K562 (cell line): ENCODE measurements at regions not wholly inside any gene's neighbourhood (a gene's known extent, or its start where the extent isn't known, plus 50 kb on each side); places are given as distances from the start of the nearest gene placed in this dataset.

ENCODE experiments used
- ATAC-seq: fragments of 200-7000 bp; cut with Tn5 transposase; 3 replicates; pipeline ENCODE4 v1.9.1; 2020; ENCODE audit warnings: moderate library complexity
- BruUV-seq: library from RNA; stranded (reverse); fragments of 400-500 nt; replicated peaks from 2 replicates; lab custom pipeline; 2021; lab: Mats Ljungman, UMichigan
- CTCF ChIA-PET: fragments of 300-600 bp; formaldehyde crosslinking; extraction: SDS; loops from one replicate; lab custom pipeline; 2021; ENCODE audit warnings: low intra/inter-chr PET ratio; lab: Yijun Ruan, JAX
- POLR2A ChIA-PET: fragments of 300-600, 350-650 bp; sonication (Branson Sonifier 250); formaldehyde crosslinking; extraction: SDS; loops from one replicate; lab custom pipeline; 2021; ENCODE audit warnings: antibody characterized with exemption, inconsistent platforms; lab: Yijun Ruan, JAX
- DNase-seq, 4 experiments: peaks; one replicate each; pipeline versions ENCODE4 v3.0.0 to v3.0.0-alpha.2; 2011 to 2018; ENCODE audit warnings: low spot score in 3 of 4, mixed read lengths in 3 of 4; ENCODE audit errors: extremely low read depth in 1 of 4
- FAIRE-seq: peaks from 2 replicates; lab custom pipeline; 2011; peaks lifted over from hg19 to GRCh38; lab: Jason Lieb, UNC
- H2AFZ ChIP-seq: 2 replicates; pipeline ENCODE4 v1.6.0; 2011; ENCODE audit warnings: low read depth, low read length, control low read depth, inconsistent platforms
- H3K27ac ChIP-seq: fragments of 200-600 bp; 3 replicates; pipeline ENCODE4 v1.8.0; 2011; ENCODE audit warnings: low read depth, mild to moderate bottlenecking, control low read depth, inconsistent platforms, low read length, moderate library complexity, mixed read lengths; ENCODE audit errors: extremely low read depth
- H3K27me3 ChIP-seq, 2 experiments: fragments of 300-600 bp in 1 of 2; 2 replicates in 1 of 2; 3 replicates in 1 of 2; pipeline versions ENCODE4 v1.6.0 to v1.8.0; 2011; ENCODE audit warnings: inconsistent platforms in 2 of 2, low read length in 2 of 2, mild to moderate bottlenecking in 1 of 2, mixed read lengths in 1 of 2, moderate library complexity in 1 of 2; ENCODE audit not compliant: control insufficient read depth in 2 of 2, insufficient read depth in 2 of 2
- H3K36me3 ChIP-seq: fragments of 300-600 bp; 3 replicates; pipeline ENCODE4 v1.8.0; 2011; ENCODE audit warnings: mild to moderate bottlenecking, low read length, inconsistent platforms; ENCODE audit not compliant: control insufficient read depth, insufficient read depth
- H3K4me1 ChIP-seq, 2 experiments: fragments of 200-600 bp in 1 of 2; replicated peaks in 1 of 2; 2 replicates in 1 of 2; 3 replicates in 1 of 2; pipeline versions ENCODE4 v1.5.1 to v1.8.0; 2011; ENCODE audit warnings: inconsistent platforms in 2 of 2, low read length in 2 of 2, mild to moderate bottlenecking in 1 of 2, mixed read lengths in 1 of 2, moderate library complexity in 1 of 2; ENCODE audit not compliant: control insufficient read depth in 2 of 2, insufficient read depth in 2 of 2
- H3K4me2 ChIP-seq: 2 replicates; pipeline ENCODE4 v1.6.1; 2011; ENCODE audit warnings: low read length, control low read depth, inconsistent platforms, mixed read lengths; ENCODE audit not compliant: insufficient read depth
- H3K4me3 ChIP-seq: fragments of 200-600 bp; sonication (generic), shearing (Covaris generic); 2 replicates; pipeline ENCODE4 v1.5.1; 2016; ENCODE audit warnings: control low read depth, inconsistent platforms
- H3K79me2 ChIP-seq: fragments of 200-600 bp; 3 replicates; pipeline ENCODE4 v1.8.0; 2011; ENCODE audit warnings: low read length, inconsistent platforms; ENCODE audit not compliant: control insufficient read depth, insufficient read depth
- H3K9ac ChIP-seq, 2 experiments: 2 replicates each; pipeline versions ENCODE4 v1.6.0 to v1.6.1; 2011; ENCODE audit warnings: low read depth in 2 of 2, low read length in 2 of 2, control low read depth in 1 of 2, inconsistent platforms in 1 of 2, mild to moderate bottlenecking in 1 of 2, mixed read lengths in 1 of 2; ENCODE audit not compliant: insufficient read depth in 1 of 2
- H3K9me1 ChIP-seq: one replicate; pipeline ENCODE4 v1.6.0; 2011; ENCODE audit warnings: inconsistent platforms, mild to moderate bottlenecking, low read length, moderate library complexity; ENCODE audit not compliant: control insufficient read depth, insufficient read depth
- H3K9me3 ChIP-seq: replicated peaks from 2 replicates; pipeline ENCODE4 v1.5.1; 2011; ENCODE audit warnings: low read depth, low read length, inconsistent platforms; ENCODE audit not compliant: control insufficient read depth, insufficient read depth
- H4K20me1 ChIP-seq: replicated peaks from 2 replicates; pipeline ENCODE4 v1.6.1; 2011; ENCODE audit warnings: low read length, inconsistent platforms, mixed read lengths; ENCODE audit not compliant: control insufficient read depth, insufficient read depth
- CEBPB ChIP-seq: fragments of 450-650 bp; IDR thresholded peaks from 2 replicates; pipeline ENCODE4 v1.6.1; 2016; ENCODE audit warnings: missing genetic modification characterization, missing compliant biosample characterization
- ETS2 ChIP-seq: IDR thresholded peaks from 2 replicates; pipeline ENCODE4 v1.6.1; 2016; ENCODE audit warnings: borderline replicate concordance, missing genetic modification characterization, mild to moderate bottlenecking, moderate library complexity, missing compliant biosample characterization; ENCODE audit not compliant: poor library complexity, severe bottlenecking
- FOXK2 ChIP-seq, 2 experiments: fragments of 450-650 bp; IDR thresholded peaks in 1 of 2; conservative IDR thresholded peaks in 1 of 2; 2 replicates each; pipeline ENCODE4 v1.6.1; 2016; ENCODE audit warnings: low read depth in 2 of 2, mild to moderate bottlenecking in 1 of 2
- GTF2F1 ChIP-seq: IDR thresholded peaks from 2 replicates; pipeline ENCODE4 v1.6.1; 2011; ENCODE audit warnings: low read depth, low read length, improper control_type of control experiment
- RFX1 ChIP-seq: fragments of 450-650 bp; IDR thresholded peaks from 2 replicates; pipeline ENCODE4 v1.6.1; 2016; ENCODE audit warnings: mild to moderate bottlenecking, moderate library complexity
- WGBS: fragments of 100-300 bp; shearing (Covaris generic); methylation state at CpG from one replicate; pipeline ENCODE4 v1.1.6; 2016; ENCODE audit warnings: low coverage, mixed read lengths; ENCODE audit not compliant: insufficient coverage; ENCODE audit errors: missing lambda C conversion rate; 5-methylcytosine and 5-hydroxymethylcytosine counted together
- in situ Hi-C: fragments of 300-500 bp; cut with MboI; formaldehyde crosslinking; loops from 4 replicates; pipeline ENCODE4 v1.15.0; 2018; ENCODE audit warnings: inconsistent platforms, mixed read lengths
- intact Hi-C: fragments of 100-400 bp; cut with micrococcal nuclease; formaldehyde crosslinking; loops from 2 replicates; pipeline ENCODE4 v1.14.2; 2022
- TF ChIP-seq, protein P1 (sequence below), 2 experiments: fragments of 450-650 bp; formaldehyde crosslinking in 1 of 2; IDR thresholded peaks; 2 replicates each; pipeline versions ENCODE4 v1.4.0 to v1.6.1; 2014 to 2020; ENCODE audit warnings: mild to moderate bottlenecking in 2 of 2, borderline replicate concordance in 1 of 2, low read depth in 1 of 2

DNA sequence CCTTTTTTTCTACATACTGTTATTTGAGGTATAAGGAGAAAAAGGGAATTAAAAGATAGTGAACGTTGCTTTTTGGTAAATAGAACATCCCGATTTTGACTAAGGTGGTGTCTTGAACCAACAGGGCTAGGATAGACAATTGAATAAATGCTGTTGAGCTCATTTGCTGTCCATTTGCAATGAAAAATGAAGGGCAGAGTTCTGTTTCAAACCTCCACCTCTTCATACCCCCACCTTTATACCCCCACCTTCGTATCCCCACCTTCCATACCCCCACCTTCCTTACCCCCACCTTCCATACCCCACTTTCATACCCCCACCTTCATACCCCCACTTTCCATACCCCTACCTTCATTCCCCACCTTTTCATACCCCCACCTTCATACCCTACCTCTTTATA, 93.4 kb upstream of the NAA20 start (continued):
- TF ChIP-seq ETS2 (tag) (no peak), GTF2F1 (no peak), FOXK2 (conservative IDR thresholded peaks at IDR 0.05 in 1 of 2, IDR thresholded peaks at IDR 0.05 in 1 of 2; ENCODE audit: low read depth in 2 of 2) (no peak)
- TF ChIP-seq, all 486 proteins: peak for 0

DNA sequence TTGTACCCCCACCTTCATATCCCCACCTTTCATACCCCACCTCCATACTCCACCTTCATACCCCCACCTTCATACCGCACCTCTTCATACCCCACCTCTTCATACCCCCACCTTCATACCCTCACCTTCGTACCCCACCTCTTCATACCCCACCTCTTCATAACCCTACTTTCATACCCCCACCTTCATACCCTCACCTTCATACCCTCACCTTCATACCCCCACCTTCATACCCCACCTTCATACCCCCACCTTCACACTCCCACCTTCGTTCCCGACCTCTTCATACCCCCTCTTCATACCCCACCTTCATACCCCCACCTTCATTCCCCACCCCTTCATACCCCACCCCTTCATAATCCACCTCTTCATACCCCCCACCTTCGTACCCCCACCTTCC, 92.9 kb upstream of the NAA20 start:
- no peaks in the 10 kb centered on the region for H3K4me1 ChIP-seq
- in situ Hi-C loops: no loop called here
- no peak for TF ChIP-seq RFX1
- TF ChIP-seq, protein P1, sequence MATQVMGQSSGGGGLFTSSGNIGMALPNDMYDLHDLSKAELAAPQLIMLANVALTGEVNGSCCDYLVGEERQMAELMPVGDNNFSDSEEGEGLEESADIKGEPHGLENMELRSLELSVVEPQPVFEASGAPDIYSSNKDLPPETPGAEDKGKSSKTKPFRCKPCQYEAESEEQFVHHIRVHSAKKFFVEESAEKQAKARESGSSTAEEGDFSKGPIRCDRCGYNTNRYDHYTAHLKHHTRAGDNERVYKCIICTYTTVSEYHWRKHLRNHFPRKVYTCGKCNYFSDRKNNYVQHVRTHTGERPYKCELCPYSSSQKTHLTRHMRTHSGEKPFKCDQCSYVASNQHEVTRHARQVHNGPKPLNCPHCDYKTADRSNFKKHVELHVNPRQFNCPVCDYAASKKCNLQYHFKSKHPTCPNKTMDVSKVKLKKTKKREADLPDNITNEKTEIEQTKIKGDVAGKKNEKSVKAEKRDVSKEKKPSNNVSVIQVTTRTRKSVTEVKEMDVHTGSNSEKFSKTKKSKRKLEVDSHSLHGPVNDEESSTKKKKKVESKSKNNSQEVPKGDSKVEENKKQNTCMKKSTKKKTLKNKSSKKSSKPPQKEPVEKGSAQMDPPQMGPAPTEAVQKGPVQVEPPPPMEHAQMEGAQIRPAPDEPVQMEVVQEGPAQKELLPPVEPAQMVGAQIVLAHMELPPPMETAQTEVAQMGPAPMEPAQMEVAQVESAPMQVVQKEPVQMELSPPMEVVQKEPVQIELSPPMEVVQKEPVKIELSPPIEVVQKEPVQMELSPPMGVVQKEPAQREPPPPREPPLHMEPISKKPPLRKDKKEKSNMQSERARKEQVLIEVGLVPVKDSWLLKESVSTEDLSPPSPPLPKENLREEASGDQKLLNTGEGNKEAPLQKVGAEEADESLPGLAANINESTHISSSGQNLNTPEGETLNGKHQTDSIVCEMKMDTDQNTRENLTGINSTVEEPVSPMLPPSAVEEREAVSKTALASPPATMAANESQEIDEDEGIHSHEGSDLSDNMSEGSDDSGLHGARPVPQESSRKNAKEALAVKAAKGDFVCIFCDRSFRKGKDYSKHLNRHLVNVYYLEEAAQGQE (IDR thresholded peaks at IDR 0.05; ENCODE audit: borderline replicate concordance): no peak
- TF ChIP-seq, protein P1 (CRISPR knock-in tag; IDR thresholded peaks at IDR 0.05; ENCODE audit: low read depth): no peak
- no peak for TF ChIP-seq CEBPB
- DNase-seq (no peak), FAIRE-seq (no peak), ATAC-seq (no peak)
- 0% methylated on average over 2 of the region's 5 CpGs for WGBS
- no peak overlapping the region for H3K4me3 ChIP-seq
- H2AFZ ChIP-seq: no peak overlapping the region
- H3K9ac ChIP-seq: no peak overlapping the region
- no peak overlapping the region for H3K4me2 ChIP-seq
- H3K9me3 ChIP-seq: no peaks in the 10 kb centered on the region
- H4K20me1 ChIP-seq: no peaks in the 10 kb centered on the region
- no peaks in the 10 kb centered on the region for H3K79me2 ChIP-seq
- H3K9me1 ChIP-seq: no peaks in the 10 kb centered on the region
- no peaks in the 10 kb centered on the region for H3K36me3 ChIP-seq
- intact Hi-C loops: no loop called here
- no TSS peak for BruUV-seq
- ChIA-PET CTCF (no interaction called here), POLR2A (no interaction called here)
- H3K27me3 ChIP-seq: peaks cover 0 to 8% of the 10 kb centered on the region in 2 experiments; a peak in 1 of 5 replicates
- H3K27ac ChIP-seq: no peak overlapping the region
